Stimulated activated naive CD8-positive, alpha-beta T cell treated with anti-CD3 and anti-CD28 coated beads, Interleukin-15, amount 100 ng/mL, for 72 hours (primary cell): ENCODE measurements at regions not wholly inside any gene's neighbourhood (a gene's known extent, or its start where the extent isn't known, plus 50 kb on each side); places are given as distances from the start of the nearest gene placed in this dataset.

Experiments used
- ATAC-seq: fragments of 150-1000 bp; cut with Tn5 transposase; 2 replicates; pipeline ENCODE4 v1.10.0; 2021; ENCODE audit warnings: mild to moderate bottlenecking, moderate library complexity
- DNase-seq, 2 donors: peaks; one replicate each; pipeline ENCODE4 v3.0.0; 2021 to 2022
- H3K27ac Mint-ChIP-seq, 2 donors: one replicate each; pipeline ENCODE4 v1.8.0; 2022; ENCODE audit warnings: mild to moderate bottlenecking in 2 of 2, mixed read lengths in 2 of 2, moderate library complexity in 2 of 2
- H3K27me3 Mint-ChIP-seq: one replicate; pipeline ENCODE4 v1.8.0; 2022; ENCODE audit warnings: mixed read lengths
- H3K4me1 Mint-ChIP-seq: one replicate; pipeline ENCODE4 v1.8.0; 2022; ENCODE audit warnings: mild to moderate bottlenecking, mixed read lengths
- H3K4me3 Mint-ChIP-seq, 2 donors: one replicate each; pipeline ENCODE4 v1.8.0; 2022; ENCODE audit warnings: mild to moderate bottlenecking in 2 of 2, mixed read lengths in 2 of 2, moderate library complexity in 1 of 2
- H3K9me3 Mint-ChIP-seq, 2 donors: one replicate each; pipeline ENCODE4 v1.8.0; 2022; ENCODE audit warnings: mixed read lengths in 2 of 2

DNA sequence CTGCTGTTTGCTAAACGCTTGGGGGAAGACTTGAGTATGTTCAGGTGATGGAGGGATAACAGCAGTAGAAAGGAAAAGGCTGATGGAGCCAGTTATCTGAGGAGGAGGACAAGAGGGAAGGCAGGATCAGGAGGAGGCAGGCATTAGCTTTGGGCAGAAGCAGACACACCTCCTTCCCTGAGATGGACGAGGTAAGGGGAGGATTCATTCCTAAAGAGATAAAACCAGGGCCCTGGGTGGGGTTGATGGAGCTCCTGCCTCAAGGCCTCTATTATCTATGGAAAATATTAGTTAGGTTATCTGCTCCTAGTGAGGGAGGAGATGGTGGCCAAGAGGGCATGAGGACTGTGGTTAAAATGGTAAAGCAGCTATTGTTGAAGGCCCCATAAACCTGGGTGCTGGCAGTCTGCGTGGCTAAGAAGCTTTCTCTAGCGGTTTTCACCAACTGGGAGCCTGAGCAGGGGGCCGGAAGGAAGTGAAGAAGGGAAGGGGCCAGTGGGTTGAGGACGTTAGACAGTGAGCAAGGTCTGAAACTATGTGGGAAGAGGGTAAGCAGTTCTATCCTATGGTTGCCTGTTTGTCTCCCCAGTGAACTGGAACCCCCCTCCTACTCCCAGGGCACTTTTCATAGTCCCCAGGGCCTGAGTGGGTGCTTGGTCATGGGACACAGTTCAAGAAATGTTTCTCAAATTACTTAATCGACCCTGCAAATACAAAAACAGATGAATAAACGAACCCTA lies 56.6 kb upstream of the HK2 start:
- Mint-ChIP-seq H3K4me1 (no peaks in the 10 kb centered on the region), H3K9me3 (no peaks in the 10 kb centered on the region), H3K27ac (peak overlapping the region in 1 of 2 donors; percentile 49), H3K4me3 (no peak overlapping the region), H3K27me3 (no peaks in the 10 kb centered on the region)
- DNase-seq: no peak
- peak; percentile 33 for ATAC-seq

GRCh38 chr2:74778381-74779264 lies 55.3 kb upstream of the HK2 start:
- Mint-ChIP-seq H3K4me3 (no peak overlapping the region), H3K4me1 (no peaks in the 10 kb centered on the region), H3K27ac (no peak overlapping the region), H3K9me3 (no peaks in the 10 kb centered on the region), H3K27me3 (peaks cover 2% of the 10 kb centered on the region)
- DNase-seq (no peak), ATAC-seq (no peak)

DNA sequence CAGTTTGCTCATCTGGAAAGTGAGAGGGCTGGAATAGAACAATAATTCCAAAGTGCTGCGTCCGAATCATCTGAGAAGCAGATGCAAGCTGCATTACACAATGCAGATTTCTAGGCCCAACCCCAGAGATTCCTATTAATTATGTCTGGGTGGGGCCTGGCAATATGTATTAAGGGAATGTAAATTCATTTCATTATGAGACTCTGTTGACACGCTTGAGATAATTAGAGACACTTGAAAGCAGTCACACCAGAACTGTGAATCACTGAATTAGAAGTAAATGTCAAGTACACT lies 54.7 kb upstream of the HK2 start:
- no peak overlapping the region for H3K27ac Mint-ChIP-seq
- no peak overlapping the region for H3K4me3 Mint-ChIP-seq
- DNase-seq: no peak
- H3K4me1 Mint-ChIP-seq: no peaks in the 10 kb centered on the region
- H3K27me3 Mint-ChIP-seq: peaks cover 5% of the 10 kb centered on the region
- no peaks in the 10 kb centered on the region for H3K9me3 Mint-ChIP-seq
- no peak for ATAC-seq

- Mint-ChIP-seq H3K4me1 (no peaks in the 10 kb centered on the region), H3K9me3 (no peaks in the 10 kb centered on the region), H3K27me3 (peaks cover 5% of the 10 kb centered on the region), H3K27ac (no peak overlapping the region), H3K4me3 (no peak overlapping the region)
- ATAC-seq (no peak), DNase-seq (no peak)
Measured at GRCh38 chr2:74779587-74780135, 54.3 kb upstream of the HK2 start.
